ENCODE measurements at regions not wholly inside any gene's neighbourhood (a gene's known extent, or its start where the extent isn't known, plus 50 kb on each side); places are given as distances from the start of the nearest gene placed in this dataset.
"Not testable (repeated sequence)": the region's sequence is repeated elsewhere in the genome, so short reads cannot be mapped to it uniquely, and the experiment has no call there.

GRCh38 chr20:22052025-22052650, 346.7 kb downstream of the PAX1 start:
- Histone ChIP-seq H3K27ac (ENCODE audit: low read depth in 1 of 2, low read length in 2 of 2) (no peak overlapping the region), H3K27me3 (ENCODE audit: control insufficient read depth in 2 of 2, insufficient read depth in 2 of 2, low read length in 2 of 2) (no peaks in the 10 kb centered on the region), H3K9me3 (replicated peaks in 1 of 2; ENCODE audit: control insufficient read depth in 1 of 2, insufficient read depth in 1 of 2, low read length in 2 of 2) (peaks cover 12 to 14% of the 10 kb centered on the region in 2 donors), H3K79me2 (ENCODE audit: insufficient read depth, low read length) (no peaks in the 10 kb centered on the region), H2AFZ (ENCODE audit: insufficient read depth, low read depth, low read length, poor library complexity, severe bottlenecking) (no peak overlapping the region), H3K4me3 (replicated peaks in 1 of 3; ENCODE audit: low read depth in 2 of 3, low read length in 3 of 3) (no peak overlapping the region), H4K20me1 (ENCODE audit: insufficient read depth, low read length) (no peaks in the 10 kb centered on the region), H3K4me1 (ENCODE audit: control insufficient read depth in 1 of 2, insufficient read depth in 2 of 2, low read length in 2 of 2) (no peaks in the 10 kb centered on the region), H3K4me2 (replicated peaks; ENCODE audit: extremely low read depth, low read length, poor library complexity, severe bottlenecking) (no peak overlapping the region), H3K36me3 (replicated peaks in 1 of 2; ENCODE audit: control insufficient read depth in 1 of 2, insufficient read depth in 2 of 2, low read length in 2 of 2) (no peaks in the 10 kb centered on the region), H3K9ac (ENCODE audit: insufficient read depth, low read length, poor library complexity, severe bottlenecking) (no peak overlapping the region)
- no peaks in the 10 kb centered on the region for H3K4me1 Mint-ChIP-seq
- no peak for DNase-seq
- H3K4me3 Mint-ChIP-seq = no peak overlapping the region
- no peaks in the 10 kb centered on the region for H3K36me3 Mint-ChIP-seq
- H3K27me3 Mint-ChIP-seq (ENCODE audit: low read depth in 3 of 3) = no peaks in the 10 kb centered on the region
- H3K9me3 Mint-ChIP-seq = peaks cover 2 to 12% (median 5%) of the 10 kb centered on the region in 7 donors
- H3K27ac Mint-ChIP-seq = no peak overlapping the region
- intact Hi-C loops (cut with micrococcal nuclease) = loop anchor here in 1 of 2 donors (10.0 kb wide), 1 partner anchor 53 kb away; no protein-coding TSS in a partner anchor
- WGBS (ENCODE audit: insufficient coverage) = no CpG with 5 or more reads among the region's 1 CpG
- no peak for TF ChIP-seq CTCF (IDR thresholded peaks at IDR 0.05)

- H3K27ac Mint-ChIP-seq; H3K9ac ChIP-seq (ENCODE audit: insufficient read depth, low read length, poor library complexity, severe bottlenecking); intact Hi-C loops (cut with micrococcal nuclease); H3K36me3 Mint-ChIP-seq; DNase-seq; H3K27ac ChIP-seq (ENCODE audit: low read depth in 1 of 2, low read length in 2 of 2); H3K27me3 Mint-ChIP-seq (ENCODE audit: low read depth in 3 of 3); H3K36me3 ChIP-seq (replicated peaks in 1 of 2; ENCODE audit: control insufficient read depth in 1 of 2, insufficient read depth in 2 of 2, low read length in 2 of 2); H3K4me3 ChIP-seq (replicated peaks in 1 of 3; ENCODE audit: low read depth in 2 of 3, low read length in 3 of 3); H2AFZ ChIP-seq (ENCODE audit: insufficient read depth, low read depth, low read length, poor library complexity, severe bottlenecking); H3K4me1 ChIP-seq (ENCODE audit: control insufficient read depth in 1 of 2, insufficient read depth in 2 of 2, low read length in 2 of 2); H3K4me1 Mint-ChIP-seq; H3K4me2 ChIP-seq (replicated peaks; ENCODE audit: extremely low read depth, low read length, poor library complexity, severe bottlenecking); H4K20me1 ChIP-seq (ENCODE audit: insufficient read depth, low read length); H3K79me2 ChIP-seq (ENCODE audit: insufficient read depth, low read length); H3K4me3 Mint-ChIP-seq; H3K27me3 ChIP-seq (ENCODE audit: control insufficient read depth in 2 of 2, insufficient read depth in 2 of 2, low read length in 2 of 2): not testable (repeated sequence)
- peaks cover 11 to 19% (median 17%) of the 10 kb centered on the region in 7 donors for H3K9me3 Mint-ChIP-seq
- WGBS (ENCODE audit: insufficient coverage) = 86% methylated on average over 7 of the region's 13 CpGs
- peaks cover 3 to 13% of the 10 kb centered on the region in 2 donors for H3K9me3 ChIP-seq (replicated peaks in 1 of 2; ENCODE audit: control insufficient read depth in 1 of 2, insufficient read depth in 1 of 2, low read length in 2 of 2)
Measured at GRCh38 chr20:22045956-22046507, 340.6 kb downstream of the PAX1 start.

Data from CD14-positive monocyte (primary cell).